GM10248 (cell line): ENCODE measurements at regions not wholly inside any gene's neighbourhood (a gene's known extent, or its start where the extent isn't known, plus 50 kb on each side); places are given as distances from the start of the nearest gene placed in this dataset.

ENCODE experiments used
- CTCF ChIA-PET: fragments of 300-600 bp; sonication (Branson Sonifier 250); formaldehyde crosslinking; extraction: SDS; loops from one replicate; lab custom pipeline; 2021; ENCODE audit warnings: antibody characterized with exemption; lab: Yijun Ruan, JAX
- POLR2A ChIA-PET: fragments of 350-650 bp; sonication (Branson Sonifier 250); formaldehyde crosslinking; extraction: SDS; loops from one replicate; lab custom pipeline; 2020; ENCODE audit warnings: antibody characterized with exemption; lab: Yijun Ruan, JAX
- DNase-seq: peaks from one replicate; pipeline ENCODE4 v3.0.0; 2012; ENCODE audit errors: extremely low spot score
- TF ChIP-seq, protein P1 (sequence below): IDR thresholded peaks from 2 replicates; pipeline ENCODE4 v1.5.1; 2012; ENCODE audit warnings: mild to moderate bottlenecking, low read depth; ENCODE audit errors: extremely low read depth, missing control alignments, control extremely low read depth

DNA sequence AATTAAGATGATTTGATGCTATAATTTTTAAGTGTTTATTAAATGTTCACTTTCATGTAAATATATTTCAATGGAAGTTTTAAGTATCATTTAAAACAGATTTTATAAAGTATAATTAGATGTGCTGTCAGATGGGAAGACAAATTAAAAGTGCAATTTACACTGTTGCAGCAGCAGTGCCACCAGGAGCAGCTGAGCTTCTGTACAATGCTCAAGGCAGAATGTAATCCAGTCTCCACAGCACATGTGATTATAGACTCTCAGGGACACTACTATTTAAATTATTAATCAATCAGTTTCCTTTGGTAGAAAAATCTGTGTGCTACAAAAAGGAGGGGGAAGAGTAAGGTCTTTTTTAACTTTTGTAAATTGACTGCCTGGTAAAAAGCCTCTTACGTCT, 285.7 kb upstream of the USP15 start:
- TF ChIP-seq, protein P1, sequence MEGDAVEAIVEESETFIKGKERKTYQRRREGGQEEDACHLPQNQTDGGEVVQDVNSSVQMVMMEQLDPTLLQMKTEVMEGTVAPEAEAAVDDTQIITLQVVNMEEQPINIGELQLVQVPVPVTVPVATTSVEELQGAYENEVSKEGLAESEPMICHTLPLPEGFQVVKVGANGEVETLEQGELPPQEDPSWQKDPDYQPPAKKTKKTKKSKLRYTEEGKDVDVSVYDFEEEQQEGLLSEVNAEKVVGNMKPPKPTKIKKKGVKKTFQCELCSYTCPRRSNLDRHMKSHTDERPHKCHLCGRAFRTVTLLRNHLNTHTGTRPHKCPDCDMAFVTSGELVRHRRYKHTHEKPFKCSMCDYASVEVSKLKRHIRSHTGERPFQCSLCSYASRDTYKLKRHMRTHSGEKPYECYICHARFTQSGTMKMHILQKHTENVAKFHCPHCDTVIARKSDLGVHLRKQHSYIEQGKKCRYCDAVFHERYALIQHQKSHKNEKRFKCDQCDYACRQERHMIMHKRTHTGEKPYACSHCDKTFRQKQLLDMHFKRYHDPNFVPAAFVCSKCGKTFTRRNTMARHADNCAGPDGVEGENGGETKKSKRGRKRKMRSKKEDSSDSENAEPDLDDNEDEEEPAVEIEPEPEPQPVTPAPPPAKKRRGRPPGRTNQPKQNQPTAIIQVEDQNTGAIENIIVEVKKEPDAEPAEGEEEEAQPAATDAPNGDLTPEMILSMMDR = no peak
- POLR2A ChIA-PET = no interaction called here
- CTCF ChIA-PET = interaction anchor here (1.3 kb wide), 1 partner anchor 11 kb away, joined by 3 read pairs; no protein-coding TSS in a partner anchor
- no peak for DNase-seq

DNA sequence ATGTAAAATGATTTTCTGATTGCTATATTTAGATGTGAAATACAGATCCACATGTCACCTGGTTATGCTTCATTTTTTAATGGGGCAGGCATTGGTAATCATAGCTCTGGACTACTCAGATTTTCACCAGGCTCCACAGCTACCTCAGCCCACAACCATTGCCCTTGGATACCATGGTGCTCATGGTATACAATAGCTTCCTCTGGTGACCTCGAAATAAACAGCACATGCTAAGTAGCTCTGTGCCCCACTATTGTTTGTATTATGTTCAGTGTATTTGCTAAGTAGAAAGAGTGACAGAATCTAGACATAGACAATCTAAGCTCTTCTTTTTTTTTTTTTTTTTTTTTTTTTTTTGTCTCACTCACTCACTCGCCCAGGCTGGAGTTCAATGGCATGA, 274.4 kb upstream of the USP15 start:
- POLR2A ChIA-PET = no interaction called here
- no peak for DNase-seq
- TF ChIP-seq, protein P1 = no peak
- CTCF ChIA-PET = interaction anchor here (0.7 kb wide), 1 partner anchor 12 kb away, joined by 3 read pairs; no protein-coding TSS in a partner anchor

DNA sequence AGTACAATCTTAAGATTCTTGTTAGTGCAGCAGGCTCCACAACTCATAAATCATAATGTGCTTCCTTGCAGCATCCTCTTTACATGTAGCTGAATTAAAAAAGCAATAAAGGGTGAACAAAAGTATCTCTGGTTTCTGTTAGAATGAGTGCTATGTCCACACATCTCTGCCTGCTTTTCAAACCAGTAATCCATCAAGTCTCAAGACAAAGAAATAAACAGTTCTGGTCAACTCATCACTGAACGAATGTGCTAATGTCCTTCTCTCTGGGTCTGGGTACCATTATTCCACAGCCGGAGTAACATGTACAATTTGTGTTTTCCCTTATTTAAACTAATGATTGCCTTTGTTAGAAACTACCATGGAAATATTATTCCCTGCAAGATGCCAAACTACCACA, 273.0 kb upstream of the USP15 start:
- DNase-seq = no peak
- CTCF ChIA-PET = no interaction called here
- TF ChIP-seq, protein P1 = no peak
- POLR2A ChIA-PET = no interaction called here

DNA sequence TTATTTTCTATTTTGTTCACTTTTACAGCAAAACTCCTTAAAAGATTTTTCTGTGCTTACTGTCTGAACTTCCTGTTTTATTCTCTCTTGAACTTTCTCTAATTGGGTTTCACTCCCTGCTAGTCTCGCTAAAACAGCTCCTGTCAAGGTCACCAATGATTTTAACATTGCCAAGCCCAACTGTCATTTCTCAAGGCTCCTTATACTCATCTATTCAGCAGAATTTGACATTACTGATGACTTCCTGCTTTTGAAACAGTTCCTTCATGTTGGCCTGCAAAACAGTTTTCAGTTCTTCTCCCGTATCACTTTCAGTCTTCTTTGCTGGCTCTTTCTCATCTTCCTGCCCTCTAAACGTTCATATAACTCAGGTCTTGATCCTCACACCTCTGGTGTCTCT, 268.5 kb upstream of the USP15 start:
- TF ChIP-seq, protein P1 = no peak
- CTCF ChIA-PET = interaction anchor here (1.8 to 3.7 kb wide), 4 partner anchors 8 to 16 kb away, joined by 4 to 15 read pairs (median 4); no protein-coding TSS in a partner anchor
- no peak for DNase-seq
- POLR2A ChIA-PET = no interaction called here

DNA sequence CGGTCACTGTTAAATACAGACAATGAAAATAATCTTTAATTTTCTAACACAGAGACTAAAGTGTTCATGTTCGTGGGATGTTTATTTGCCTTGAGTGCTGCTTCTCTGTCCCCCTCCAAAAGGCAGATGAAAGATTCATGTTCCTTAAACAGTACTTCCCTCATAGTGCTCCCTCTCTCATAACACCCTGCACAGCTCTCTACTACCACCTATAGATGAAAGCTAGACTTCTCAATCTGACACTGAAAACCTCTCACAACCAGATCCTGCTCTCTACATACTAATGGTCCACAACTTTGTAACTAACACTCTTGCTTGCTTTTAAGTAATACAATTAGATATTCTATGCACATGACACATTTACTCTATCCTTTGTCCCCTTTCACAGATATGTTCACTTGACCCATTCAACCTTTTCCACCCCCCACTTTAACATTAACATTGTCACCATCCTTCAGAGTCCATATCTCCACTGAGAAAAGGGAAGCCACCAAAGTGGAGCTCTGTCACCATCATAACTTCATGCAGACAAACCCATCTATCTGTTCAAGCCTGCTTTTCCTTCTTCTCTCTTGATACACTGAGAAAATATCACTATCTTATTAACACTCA, 266.4 kb upstream of the USP15 start:
- CTCF ChIA-PET = interaction anchor here (1.0 to 3.7 kb wide), 8 partner anchors 9 to 38 kb away, joined by 3 to 15 read pairs (median 4); no protein-coding TSS in a partner anchor
- DNase-seq = peak; percentile 17

DNA sequence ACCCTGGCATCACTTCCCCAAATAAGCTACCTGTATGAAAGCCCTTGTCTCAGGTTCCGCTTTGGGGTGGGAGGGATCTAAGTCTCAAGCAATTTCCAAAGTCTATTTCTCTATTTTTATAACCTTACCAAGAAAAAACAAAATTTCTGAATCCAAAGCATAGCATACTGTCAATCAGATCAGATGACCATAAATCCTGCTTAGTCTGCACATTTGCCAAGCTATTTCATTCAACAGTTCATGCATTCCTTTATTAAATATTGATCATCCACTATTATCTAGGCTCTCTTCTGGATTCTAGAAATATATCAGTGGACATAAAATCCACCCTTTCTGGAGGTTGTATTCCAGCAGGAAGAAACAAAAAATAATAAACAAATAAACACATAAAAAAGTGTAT, 263.5 kb upstream of the USP15 start:
- CTCF ChIA-PET = interaction anchor here (1.7 to 2.0 kb wide), 2 partner anchors 9 to 12 kb away, joined by 4 to 10 read pairs; no protein-coding TSS in a partner anchor
- no peak for DNase-seq
- TF ChIP-seq, protein P1 = no peak
- POLR2A ChIA-PET = no interaction called here

More for the DNA sequence above, 266.4 kb upstream of the USP15 start:
- POLR2A ChIA-PET = no interaction called here
- TF ChIP-seq, protein P1 = peak; percentile 50
